GM12872 (cell line): ENCODE measurements at regions not wholly inside any gene's neighbourhood (a gene's known extent, or its start where the extent isn't known, plus 50 kb on each side); places are given as distances from the start of the nearest gene placed in this dataset.

ENCODE experiments used
- TF ChIP-seq, protein P1 (sequence below): IDR thresholded peaks from 3 replicates; pipeline ENCODE4 v1.5.1; 2011; ENCODE audit warnings: low read depth, mild to moderate bottlenecking, low read length, moderate library complexity; ENCODE audit not compliant: insufficient read depth

DNA sequence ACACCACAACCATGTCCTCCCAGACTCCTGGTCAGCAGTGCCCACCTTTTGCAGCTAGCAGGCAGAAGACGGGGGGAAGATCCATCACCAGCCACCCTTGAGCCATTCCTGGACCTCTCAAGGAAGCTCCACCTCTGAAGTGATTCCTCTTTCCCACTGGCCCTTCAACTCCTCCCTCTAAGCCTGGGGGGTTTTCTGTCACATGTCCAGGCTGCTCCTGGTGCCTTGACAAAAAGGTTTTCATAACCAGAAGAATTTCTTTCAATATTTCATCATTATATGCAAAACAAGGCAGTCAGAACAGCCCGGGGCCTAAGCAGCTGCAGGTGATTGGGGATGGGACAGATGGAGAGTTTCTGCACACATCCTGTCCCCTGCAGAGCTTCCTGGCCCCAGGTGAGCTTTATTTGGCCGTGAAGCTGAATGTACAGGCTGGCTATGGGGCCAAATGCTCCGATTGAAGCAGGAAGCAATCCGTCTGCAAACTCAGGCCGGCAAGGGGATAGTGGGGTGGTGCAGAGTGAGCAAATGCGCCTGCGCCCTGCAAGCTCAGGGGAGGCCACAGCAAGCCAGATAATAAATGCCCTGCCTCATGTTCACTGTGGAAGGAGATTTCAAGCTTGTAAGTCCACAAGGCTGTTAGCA is 173.5 kb downstream of the C5orf15 start:
- TF ChIP-seq, protein P1, sequence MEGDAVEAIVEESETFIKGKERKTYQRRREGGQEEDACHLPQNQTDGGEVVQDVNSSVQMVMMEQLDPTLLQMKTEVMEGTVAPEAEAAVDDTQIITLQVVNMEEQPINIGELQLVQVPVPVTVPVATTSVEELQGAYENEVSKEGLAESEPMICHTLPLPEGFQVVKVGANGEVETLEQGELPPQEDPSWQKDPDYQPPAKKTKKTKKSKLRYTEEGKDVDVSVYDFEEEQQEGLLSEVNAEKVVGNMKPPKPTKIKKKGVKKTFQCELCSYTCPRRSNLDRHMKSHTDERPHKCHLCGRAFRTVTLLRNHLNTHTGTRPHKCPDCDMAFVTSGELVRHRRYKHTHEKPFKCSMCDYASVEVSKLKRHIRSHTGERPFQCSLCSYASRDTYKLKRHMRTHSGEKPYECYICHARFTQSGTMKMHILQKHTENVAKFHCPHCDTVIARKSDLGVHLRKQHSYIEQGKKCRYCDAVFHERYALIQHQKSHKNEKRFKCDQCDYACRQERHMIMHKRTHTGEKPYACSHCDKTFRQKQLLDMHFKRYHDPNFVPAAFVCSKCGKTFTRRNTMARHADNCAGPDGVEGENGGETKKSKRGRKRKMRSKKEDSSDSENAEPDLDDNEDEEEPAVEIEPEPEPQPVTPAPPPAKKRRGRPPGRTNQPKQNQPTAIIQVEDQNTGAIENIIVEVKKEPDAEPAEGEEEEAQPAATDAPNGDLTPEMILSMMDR, result no peak

DNA sequence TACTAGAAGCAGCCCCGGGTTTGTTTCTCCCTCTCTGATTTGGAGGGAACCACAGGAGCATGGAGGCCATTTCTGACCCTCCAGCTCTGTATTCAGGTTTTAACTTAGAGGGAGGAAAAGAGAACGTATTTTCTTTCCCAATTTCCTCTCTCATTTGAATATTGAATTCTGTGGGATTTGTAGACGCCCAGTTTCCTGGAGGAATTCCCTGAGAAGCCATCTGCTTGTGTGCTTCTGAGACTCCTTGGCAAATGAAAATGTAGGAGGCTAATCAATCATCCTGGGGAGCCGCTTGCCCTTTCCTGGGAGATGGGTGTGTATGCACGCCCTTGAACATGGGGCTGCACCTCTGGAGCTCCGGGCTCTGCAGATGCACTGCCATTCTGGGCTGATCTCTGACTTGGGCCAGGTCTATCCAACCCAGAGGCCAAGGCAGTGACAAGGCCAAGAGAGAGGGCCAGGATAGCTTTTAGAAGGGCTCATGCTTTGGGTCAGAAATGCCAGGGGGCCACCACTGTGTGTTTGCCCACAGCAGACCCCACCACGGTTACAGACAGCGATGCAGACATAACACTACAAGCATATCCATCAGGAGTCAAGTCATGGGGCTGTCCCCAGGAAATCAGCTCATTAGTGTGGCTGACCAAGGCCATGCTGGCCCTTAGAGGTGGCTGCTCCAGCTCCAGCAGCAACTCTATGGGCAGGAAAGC is 174.5 kb downstream of the C5orf15 start:
- TF ChIP-seq, protein P1, result no peak

DNA sequence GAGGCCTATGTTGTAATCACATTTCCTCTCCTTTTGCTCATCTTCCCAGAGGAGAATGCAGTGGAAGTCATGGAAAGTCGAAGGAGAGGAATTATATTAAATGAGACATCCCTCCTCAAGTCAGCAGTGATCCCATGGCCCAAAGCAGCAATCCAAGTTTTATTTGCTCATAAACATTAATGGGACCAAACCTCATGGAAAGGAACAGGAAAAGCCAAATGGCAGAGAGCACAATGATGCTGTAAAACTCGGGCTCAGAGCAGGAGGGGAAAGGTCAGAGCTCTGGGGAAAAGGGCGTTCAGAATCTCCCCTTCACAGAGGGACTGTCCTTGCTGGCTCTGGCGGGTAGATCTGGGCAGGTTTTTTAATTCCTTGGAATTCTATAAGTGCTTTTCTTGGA is 175.8 kb downstream of the C5orf15 start:
- TF ChIP-seq, protein P1, result no peak

DNA sequence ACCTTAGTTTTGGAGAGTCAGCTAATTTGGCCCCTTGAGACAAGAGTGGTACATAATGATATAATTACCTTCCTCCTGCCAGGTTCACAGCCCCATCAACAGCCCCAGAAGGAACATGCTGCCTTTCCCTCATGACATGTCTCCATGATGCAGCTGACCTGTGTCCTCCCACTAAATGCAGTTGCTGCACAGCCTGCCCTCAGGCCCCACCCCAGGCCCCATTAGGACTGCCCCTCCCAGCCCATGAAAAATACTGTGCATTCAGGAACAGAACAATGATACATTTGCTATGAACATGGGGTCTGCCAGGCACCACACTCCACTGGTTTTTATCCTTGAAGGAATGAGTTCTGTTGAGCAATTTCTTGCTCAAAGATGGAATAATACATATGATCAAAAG is 176.4 kb downstream of the C5orf15 start:
- TF ChIP-seq, protein P1, result no peak

DNA sequence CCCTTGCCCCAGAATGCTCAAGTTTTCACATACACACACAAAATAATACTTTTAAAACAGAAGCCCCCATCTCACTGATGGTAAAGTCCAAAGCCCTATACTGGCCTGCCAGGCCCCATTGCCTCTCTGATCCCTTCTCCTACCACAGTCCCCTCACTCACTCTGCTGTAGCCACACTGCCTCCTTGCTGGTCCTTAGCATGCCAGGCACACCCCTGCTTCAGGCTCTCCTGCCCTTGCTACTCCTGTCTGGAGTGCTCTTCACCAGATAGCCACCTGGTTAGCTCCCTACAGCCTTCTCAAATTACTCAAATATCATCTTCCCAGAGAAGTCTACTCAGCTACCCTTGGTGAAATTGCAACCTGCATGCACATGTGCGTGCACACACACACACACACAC is 177.5 kb downstream of the C5orf15 start:
- TF ChIP-seq, protein P1, result no peak

DNA sequence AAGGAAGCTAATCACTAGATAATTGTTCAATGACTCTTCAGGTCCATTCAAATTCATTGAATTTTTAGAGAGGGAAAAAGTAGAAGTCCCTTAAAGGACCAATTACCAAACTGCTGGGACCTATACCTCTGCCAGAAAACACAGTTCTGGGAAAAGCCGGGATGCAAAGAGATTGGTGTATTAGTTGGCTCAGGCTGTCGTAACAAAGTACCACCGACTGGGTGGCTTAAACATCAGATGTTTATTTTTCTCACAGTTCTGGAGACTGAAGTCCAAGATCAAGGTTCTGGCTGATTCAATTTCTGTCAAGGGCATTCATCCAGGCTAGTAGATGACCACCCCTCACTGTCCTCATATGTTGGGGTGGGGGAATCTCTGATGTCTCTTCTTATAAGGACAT is 177.1 kb upstream of the FSTL4 start:
- TF ChIP-seq, protein P1, result no peak

DNA sequence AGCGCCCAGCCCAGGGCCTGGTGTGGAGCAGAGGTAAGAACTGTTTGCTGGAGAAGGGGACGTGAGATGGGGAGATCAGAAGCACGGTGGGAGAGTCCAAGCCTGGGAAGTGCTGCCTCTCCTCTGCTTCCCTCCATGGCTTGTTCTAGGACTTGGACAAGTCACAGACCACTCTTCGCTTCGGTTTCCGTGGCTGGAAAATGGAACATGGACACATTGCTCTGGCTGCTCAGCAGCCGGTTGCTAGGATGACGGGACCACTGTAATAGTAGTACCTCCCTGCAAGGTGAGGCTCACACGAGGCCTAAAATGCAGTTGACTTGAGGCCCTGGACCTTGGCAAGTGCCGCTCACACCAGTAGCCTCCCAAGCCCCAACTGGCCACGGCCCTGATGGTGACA is 175.8 kb upstream of the FSTL4 start:
- TF ChIP-seq, protein P1, result no peak
